PFSK-1 (cell line): ENCODE measurements at regions not wholly inside any gene's neighbourhood (a gene's known extent, or its start where the extent isn't known, plus 50 kb on each side); places are given as distances from the start of the nearest gene placed in this dataset.

Experiments
- FOXP2 ChIP-seq: optimal IDR thresholded peaks from 2 replicates; pipeline ENCODE3; 2011; ENCODE audit warnings: borderline replicate concordance, control low read depth, inconsistent platforms; ENCODE audit not compliant: insufficient read depth; ENCODE audit errors: extremely low read length, extremely low read depth
- POLR2AphosphoS5 ChIP-seq: IDR thresholded peaks from 2 replicates; pipeline ENCODE4 v1.6.1; 2012; ENCODE audit warnings: low read depth, mild to moderate bottlenecking, control low read depth, low read length, moderate library complexity
- REST ChIP-seq, 2 experiments: IDR thresholded peaks; 2 replicates each; pipeline versions ENCODE4 v1.6.1 to v1.8.0; 2011 to 2012; ENCODE audit warnings: low read depth in 2 of 2, low read length in 2 of 2, control low read depth in 1 of 2, inconsistent platforms in 1 of 2, mild to moderate bottlenecking in 1 of 2, moderate library complexity in 1 of 2; ENCODE audit not compliant: insufficient read depth in 1 of 2
- SIN3A ChIP-seq: IDR thresholded peaks from 2 replicates; pipeline ENCODE4 v1.6.1; 2012; ENCODE audit warnings: mild to moderate bottlenecking, low read length, moderate library complexity, borderline replicate concordance; ENCODE audit not compliant: insufficient read depth
- TAF1 ChIP-seq: IDR thresholded peaks from 2 replicates; pipeline ENCODE4 v1.6.1; 2012; ENCODE audit warnings: low read length, control low read depth, borderline replicate concordance; ENCODE audit not compliant: insufficient read depth

DNA sequence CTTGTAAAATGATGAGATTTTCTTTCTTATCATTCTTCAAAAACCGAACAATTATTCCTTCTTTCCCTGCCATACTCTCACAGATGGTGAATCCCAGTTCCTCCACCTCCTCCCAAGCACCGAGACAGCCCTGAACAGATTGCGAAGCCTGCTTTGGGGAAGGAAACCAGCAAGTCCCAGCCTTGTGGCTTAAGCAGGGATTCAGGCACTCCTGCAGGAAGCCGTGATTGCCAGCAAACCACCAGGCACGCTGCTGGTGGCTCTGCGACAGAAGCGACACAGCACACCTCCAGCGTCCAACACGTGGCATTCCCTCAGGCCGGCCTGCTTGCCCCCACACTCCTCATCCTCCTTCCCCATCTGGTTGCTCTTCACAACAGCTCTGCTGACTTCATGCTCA lies 237.7 kb downstream of the GXYLT1 start:
- no peak for TF ChIP-seq TAF1
- no peak for TF ChIP-seq POLR2AphosphoS5
- no peak for TF ChIP-seq FOXP2
- TF ChIP-seq SIN3A: no peak
- no peak for TF ChIP-seq REST (IDR thresholded peaks at IDR 0.05; ENCODE audit: insufficient read depth in 1 of 2, low read depth in 2 of 2, low read length in 2 of 2)

GRCh38 chr12:41905759-41906297 lies 238.8 kb downstream of the GXYLT1 start:
- TF ChIP-seq FOXP2 (no peak), POLR2AphosphoS5 (no peak), SIN3A (no peak), TAF1 (no peak), REST (IDR thresholded peaks at IDR 0.05; ENCODE audit: insufficient read depth in 1 of 2, low read depth in 2 of 2, low read length in 2 of 2) (no peak)

DNA sequence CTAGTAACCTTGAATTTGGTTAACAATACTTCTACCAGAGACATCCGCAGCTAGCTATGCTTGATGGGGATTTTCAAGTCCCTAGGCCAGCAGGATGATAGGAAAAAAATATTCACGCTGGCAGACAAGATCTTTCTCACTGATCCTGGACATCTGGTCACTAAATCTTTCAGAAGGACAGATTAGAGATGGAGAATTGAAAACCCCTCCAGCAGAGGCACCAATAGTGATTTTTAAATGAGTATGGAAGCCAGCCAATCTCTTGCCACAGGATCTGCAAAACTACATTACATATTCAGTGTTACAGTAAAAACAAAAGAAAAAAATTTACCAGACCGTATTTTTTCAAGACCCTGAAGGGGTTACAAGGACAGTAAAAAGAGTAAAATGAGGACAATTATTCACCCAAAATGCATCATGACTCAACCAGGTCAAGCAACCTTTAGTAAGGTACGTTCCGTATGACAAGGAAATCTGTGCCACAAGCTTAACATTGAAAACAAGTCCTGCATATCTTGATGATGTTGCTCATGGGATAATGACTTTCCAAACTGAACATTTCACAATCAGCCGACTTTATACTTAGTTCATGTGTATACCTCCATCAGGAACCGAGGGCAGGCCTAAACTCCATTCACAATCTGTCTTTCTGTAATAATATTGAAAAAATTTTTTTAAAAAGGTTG lies 239.5 kb downstream of the GXYLT1 start:
- TF ChIP-seq SIN3A: no peak
- TF ChIP-seq FOXP2: no peak
- no peak for TF ChIP-seq REST (IDR thresholded peaks at IDR 0.05; ENCODE audit: insufficient read depth in 1 of 2, low read depth in 2 of 2, low read length in 2 of 2)
- no peak for TF ChIP-seq TAF1
- no peak for TF ChIP-seq POLR2AphosphoS5

DNA sequence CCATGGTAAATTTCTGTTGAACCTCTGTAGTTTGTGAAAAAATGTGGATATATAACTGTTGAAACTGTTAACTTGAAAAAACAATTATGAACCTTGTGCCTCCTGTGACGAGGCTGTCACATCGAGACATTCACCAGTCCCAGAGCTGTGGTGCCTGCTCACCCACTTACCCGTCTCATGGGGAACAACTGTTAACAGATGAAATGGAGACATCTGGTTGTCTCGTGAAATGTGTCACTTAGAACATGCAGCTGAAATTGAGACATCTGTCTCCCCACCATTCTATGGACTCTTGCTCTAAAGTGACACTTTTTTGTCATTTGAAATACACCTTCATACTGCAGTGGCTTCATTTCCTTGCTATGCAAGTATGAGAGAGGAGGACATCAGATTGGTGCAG lies 240.6 kb downstream of the GXYLT1 start:
- no peak for TF ChIP-seq FOXP2
- no peak for TF ChIP-seq REST (IDR thresholded peaks at IDR 0.05; ENCODE audit: insufficient read depth in 1 of 2, low read depth in 2 of 2, low read length in 2 of 2)
- TF ChIP-seq TAF1: no peak
